NT2/D1 (cell line): ENCODE measurements at regions not wholly inside any gene's neighbourhood (a gene's known extent, or its start where the extent isn't known, plus 50 kb on each side); places are given as distances from the start of the nearest gene placed in this dataset.

Experiments used
- SUZ12 ChIP-seq: IDR thresholded peaks from 2 replicates; pipeline ENCODE4 v1.6.1; 2011; ENCODE audit not compliant: insufficient read length, insufficient read depth; ENCODE audit errors: extremely low read depth
- ZNF274 ChIP-seq: IDR thresholded peaks from 2 replicates; pipeline ENCODE4 v1.6.1; 2011; ENCODE audit warnings: mild to moderate bottlenecking, low read depth, low read length

DNA sequence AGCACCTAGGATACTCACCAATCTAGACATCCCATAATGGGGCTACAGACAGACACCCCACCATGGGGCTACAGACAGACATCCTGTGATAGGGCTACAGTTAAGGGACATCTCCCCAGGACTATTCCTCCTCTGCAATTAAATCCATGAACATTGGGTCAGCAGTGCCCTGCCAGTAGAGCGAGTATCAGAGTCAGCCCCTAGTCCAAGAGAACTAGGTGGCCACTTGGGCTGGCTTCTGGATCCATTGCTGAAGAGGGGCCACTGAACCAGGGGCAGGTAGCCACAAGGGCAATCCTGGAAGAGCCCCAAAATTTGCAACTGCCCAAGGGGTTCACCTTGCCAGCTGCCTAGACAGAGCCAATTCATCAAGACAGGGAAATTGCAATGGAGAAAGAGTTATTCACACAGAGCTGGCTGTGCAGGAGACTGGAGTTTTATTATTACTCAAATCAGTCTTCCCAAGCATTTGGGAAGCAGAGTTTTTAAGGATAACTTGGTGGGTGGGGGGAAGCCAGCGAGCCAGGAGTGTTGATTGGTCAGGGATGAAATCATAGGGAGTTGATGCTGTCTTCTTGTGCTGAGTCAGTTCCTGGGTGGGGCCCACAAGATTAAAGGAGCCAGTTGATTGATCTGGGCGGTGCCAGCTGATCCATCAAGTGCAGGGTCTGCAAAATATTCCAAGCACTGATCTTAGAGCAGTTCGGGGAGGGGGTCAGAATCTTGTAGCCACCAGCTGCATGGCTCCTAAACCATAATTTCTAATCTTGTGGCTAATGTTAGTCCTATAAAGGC, 170.2 kb upstream of the SMAD3 start:
- TF ChIP-seq SUZ12 (no peak), ZNF274 (no peak)
